CD8-positive, alpha-beta memory T cell (primary cell): ENCODE measurements at regions not wholly inside any gene's neighbourhood (a gene's known extent, or its start where the extent isn't known, plus 50 kb on each side); places are given as distances from the start of the nearest gene placed in this dataset.

Experiments used
- CTCF ChIA-PET: fragments of 350-600 bp; sonication (Branson Sonifier 250); formaldehyde crosslinking; loops from one replicate; lab custom pipeline; 2021; ENCODE audit warnings: antibody characterized with exemption; lab: Charles Lee
- POLR2A ChIA-PET: fragments of 350-600 bp; sonication (Branson Sonifier 250); formaldehyde crosslinking; loops from one replicate; lab custom pipeline; 2021; ENCODE audit warnings: antibody characterized with exemption; lab: Charles Lee
- DNase-seq, 5 donors: peaks; one replicate each; pipeline versions ENCODE4 v3.0.0 to v3.0.0-alpha.2; 2020 to 2022; ENCODE audit warnings: mixed read lengths in 1 of 5
- H3K27ac ChIP-seq: one replicate; pipeline ENCODE4 v1.7.0; 2013; ENCODE audit warnings: low read depth, mild to moderate bottlenecking, low read length, moderate library complexity
- H3K27me3 ChIP-seq: 2 replicates; pipeline ENCODE4 v1.7.0; 2013; ENCODE audit warnings: low read length, mild to moderate bottlenecking; ENCODE audit not compliant: insufficient read depth, poor library complexity, severe bottlenecking
- H3K36me3 ChIP-seq: 2 replicates; pipeline ENCODE4 v1.7.0; 2013; ENCODE audit warnings: mild to moderate bottlenecking, low read length, moderate library complexity; ENCODE audit not compliant: insufficient read depth
- H3K4me1 ChIP-seq: 2 replicates; pipeline ENCODE4 v1.7.0; 2013; ENCODE audit warnings: mild to moderate bottlenecking, low read length, moderate library complexity; ENCODE audit not compliant: insufficient read depth
- H3K4me3 ChIP-seq: 2 replicates; pipeline ENCODE4 v1.7.0; 2013; ENCODE audit warnings: mild to moderate bottlenecking, low read length
- H3K9me3 ChIP-seq: 2 replicates; pipeline ENCODE4 v1.7.0; 2013; ENCODE audit warnings: mild to moderate bottlenecking, low read length
- H3K27ac Mint-ChIP-seq, 8 donors: one replicate each; pipeline ENCODE4 v1.8.0; 2020 to 2021; ENCODE audit warnings: mixed read lengths in 8 of 8, mild to moderate bottlenecking in 6 of 8, inconsistent platforms in 3 of 8, moderate library complexity in 3 of 8
- H3K27me3 Mint-ChIP-seq, 2 donors: one replicate each; pipeline ENCODE4 v1.8.0; 2020 to 2021; ENCODE audit warnings: mixed read lengths in 2 of 2, mild to moderate bottlenecking in 1 of 2, moderate library complexity in 1 of 2
- H3K36me3 Mint-ChIP-seq, 3 donors: one replicate each; pipeline ENCODE4 v1.8.0; 2020 to 2021; ENCODE audit warnings: mixed read lengths in 3 of 3, inconsistent platforms in 1 of 3, mild to moderate bottlenecking in 1 of 3
- H3K4me1 Mint-ChIP-seq, 3 donors: one replicate each; pipeline ENCODE4 v1.8.0; 2020 to 2021; ENCODE audit warnings: mixed read lengths in 3 of 3, inconsistent platforms in 1 of 3, mild to moderate bottlenecking in 1 of 3
- H3K4me3 Mint-ChIP-seq, 7 donors: one replicate each; pipeline ENCODE4 v1.8.0; 2020 to 2021; ENCODE audit warnings: mixed read lengths in 7 of 7, mild to moderate bottlenecking in 6 of 7, moderate library complexity in 4 of 7, inconsistent platforms in 2 of 7
- H3K9me3 Mint-ChIP-seq, 5 donors: one replicate each; pipeline ENCODE4 v1.8.0; 2020 to 2022; ENCODE audit warnings: mixed read lengths in 5 of 5, mild to moderate bottlenecking in 3 of 5, moderate library complexity in 2 of 5, inconsistent platforms in 1 of 5

GRCh38 chr7:46162609-46163008 lies 241.5 kb upstream of the IGFBP3 start:
- Histone ChIP-seq H3K27ac (no peak overlapping the region), H3K36me3 (no peaks in the 10 kb centered on the region), H3K4me3 (no peak overlapping the region), H3K4me1 (no peaks in the 10 kb centered on the region), H3K9me3 (no peaks in the 10 kb centered on the region), H3K27me3 (no peaks in the 10 kb centered on the region)
- POLR2A ChIA-PET = no interaction called here
- H3K4me3 Mint-ChIP-seq = no peak overlapping the region
- H3K36me3 Mint-ChIP-seq = no peaks in the 10 kb centered on the region
- no peak overlapping the region for H3K27ac Mint-ChIP-seq
- peaks cover 0 to 3% (median 2%) of the 10 kb centered on the region in 5 donors for H3K9me3 Mint-ChIP-seq
- DNase-seq = no peak
- H3K4me1 Mint-ChIP-seq = no peaks in the 10 kb centered on the region
- CTCF ChIA-PET = no interaction called here
- no peaks in the 10 kb centered on the region for H3K27me3 Mint-ChIP-seq

GRCh38 chr7:46160861-46161260 lies 239.8 kb upstream of the IGFBP3 start:
- H3K9me3 ChIP-seq = no peaks in the 10 kb centered on the region
- Mint-ChIP-seq H3K4me1 (no peaks in the 10 kb centered on the region), H3K27ac (no peak overlapping the region), H3K36me3 (no peaks in the 10 kb centered on the region), H3K9me3 (peaks cover 0 to 3% (median 0%) of the 10 kb centered on the region in 5 donors), H3K27me3 (no peaks in the 10 kb centered on the region), H3K4me3 (no peak overlapping the region)
- H3K36me3 ChIP-seq = no peaks in the 10 kb centered on the region
- CTCF ChIA-PET = no interaction called here
- no peak overlapping the region for H3K4me3 ChIP-seq
- no peaks in the 10 kb centered on the region for H3K27me3 ChIP-seq
- no peak overlapping the region for H3K27ac ChIP-seq
- POLR2A ChIA-PET = no interaction called here
- H3K4me1 ChIP-seq = no peaks in the 10 kb centered on the region
- DNase-seq = no peak

- no peaks in the 10 kb centered on the region for H3K4me1 Mint-ChIP-seq
- H3K27me3 Mint-ChIP-seq = no peaks in the 10 kb centered on the region
- Histone ChIP-seq H3K4me3 (no peak overlapping the region), H3K4me1 (no peaks in the 10 kb centered on the region), H3K9me3 (no peaks in the 10 kb centered on the region), H3K27ac (no peak overlapping the region), H3K36me3 (no peaks in the 10 kb centered on the region), H3K27me3 (no peaks in the 10 kb centered on the region)
- H3K4me3 Mint-ChIP-seq = no peak overlapping the region
- H3K36me3 Mint-ChIP-seq = no peaks in the 10 kb centered on the region
- no peak overlapping the region for H3K27ac Mint-ChIP-seq
- ChIA-PET POLR2A (no interaction called here), CTCF (no interaction called here)
- no peak for DNase-seq
- H3K9me3 Mint-ChIP-seq = peaks cover 0 to 5% (median 0%) of the 10 kb centered on the region in 5 donors
Observed at GRCh38 chr7:46157931-46158330, 236.9 kb upstream of the IGFBP3 start.

GRCh38 chr7:46157404-46157803 lies 236.3 kb upstream of the IGFBP3 start:
- no peak overlapping the region for H3K27ac ChIP-seq
- no peak for DNase-seq
- peaks cover 0 to 5% (median 0%) of the 10 kb centered on the region in 5 donors for H3K9me3 Mint-ChIP-seq

GRCh38 chr7:46156853-46157252 lies 235.8 kb upstream of the IGFBP3 start:
- H3K36me3 ChIP-seq = no peaks in the 10 kb centered on the region
- H3K9me3 ChIP-seq = no peaks in the 10 kb centered on the region
- H3K4me3 ChIP-seq = no peak overlapping the region
- no peaks in the 10 kb centered on the region for H3K36me3 Mint-ChIP-seq
- no peaks in the 10 kb centered on the region for H3K27me3 Mint-ChIP-seq
- no peaks in the 10 kb centered on the region for H3K27me3 ChIP-seq
- H3K9me3 Mint-ChIP-seq = peaks cover 0 to 5% (median 0%) of the 10 kb centered on the region in 5 donors
- no peaks in the 10 kb centered on the region for H3K4me1 Mint-ChIP-seq
- DNase-seq = no peak
- H3K27ac ChIP-seq = no peak overlapping the region
- no peaks in the 10 kb centered on the region for H3K4me1 ChIP-seq
- H3K4me3 Mint-ChIP-seq = no peak overlapping the region
- ChIA-PET CTCF (no interaction called here), POLR2A (no interaction called here)
- no peak overlapping the region for H3K27ac Mint-ChIP-seq

More at GRCh38 chr7:46157404-46157803, 236.3 kb upstream of the IGFBP3 start:
- CTCF ChIA-PET = no interaction called here
- no peaks in the 10 kb centered on the region for H3K4me1 Mint-ChIP-seq
- no peak overlapping the region for H3K27ac Mint-ChIP-seq
- POLR2A ChIA-PET = no interaction called here
- H3K4me3 Mint-ChIP-seq = no peak overlapping the region
- Histone ChIP-seq H3K9me3 (no peaks in the 10 kb centered on the region), H3K36me3 (no peaks in the 10 kb centered on the region), H3K4me3 (no peak overlapping the region), H3K27me3 (no peaks in the 10 kb centered on the region), H3K4me1 (no peaks in the 10 kb centered on the region)
- no peaks in the 10 kb centered on the region for H3K36me3 Mint-ChIP-seq
- no peaks in the 10 kb centered on the region for H3K27me3 Mint-ChIP-seq

- POLR2A ChIA-PET = no interaction called here
- Mint-ChIP-seq H3K27ac (no peak overlapping the region), H3K4me1 (no peaks in the 10 kb centered on the region)
Observed at GRCh38 chr7:46156086-46156485, 235.0 kb upstream of the IGFBP3 start.

GRCh38 chr7:46155367-46155766 lies 234.3 kb upstream of the IGFBP3 start:
- Mint-ChIP-seq H3K27me3 (peaks cover 0 to 2% of the 10 kb centered on the region in 2 donors), H3K9me3 (peaks cover 0 to 5% (median 0%) of the 10 kb centered on the region in 5 donors), H3K4me3 (no peak overlapping the region), H3K27ac (no peak overlapping the region), H3K4me1 (no peaks in the 10 kb centered on the region), H3K36me3 (no peaks in the 10 kb centered on the region)
- Histone ChIP-seq H3K27ac (no peak overlapping the region), H3K9me3 (no peaks in the 10 kb centered on the region), H3K27me3 (no peaks in the 10 kb centered on the region), H3K4me1 (no peaks in the 10 kb centered on the region), H3K36me3 (no peaks in the 10 kb centered on the region), H3K4me3 (no peak overlapping the region)
- ChIA-PET POLR2A (no interaction called here), CTCF (no interaction called here)
- no peak for DNase-seq

More at GRCh38 chr7:46156086-46156485, 235.0 kb upstream of the IGFBP3 start:
- no peak for DNase-seq
- Histone ChIP-seq H3K4me3 (no peak overlapping the region), H3K9me3 (no peaks in the 10 kb centered on the region), H3K27me3 (no peaks in the 10 kb centered on the region), H3K4me1 (no peaks in the 10 kb centered on the region), H3K27ac (no peak overlapping the region), H3K36me3 (no peaks in the 10 kb centered on the region)
- no peaks in the 10 kb centered on the region for H3K27me3 Mint-ChIP-seq
- H3K9me3 Mint-ChIP-seq = peaks cover 0 to 5% (median 0%) of the 10 kb centered on the region in 5 donors
- H3K36me3 Mint-ChIP-seq = no peaks in the 10 kb centered on the region
- H3K4me3 Mint-ChIP-seq = no peak overlapping the region
- CTCF ChIA-PET = no interaction called here

GRCh38 chr7:46153951-46154787 lies 233.1 kb upstream of the IGFBP3 start:
- ChIA-PET POLR2A (no interaction called here), CTCF (no interaction called here)
- H3K27ac Mint-ChIP-seq = no peak overlapping the region
- Histone ChIP-seq H3K9me3 (no peaks in the 10 kb centered on the region), H3K27ac (no peak overlapping the region), H3K4me3 (no peak overlapping the region), H3K36me3 (no peaks in the 10 kb centered on the region), H3K27me3 (no peaks in the 10 kb centered on the region), H3K4me1 (no peaks in the 10 kb centered on the region)
- H3K9me3 Mint-ChIP-seq = peaks cover 0 to 5% (median 0%) of the 10 kb centered on the region in 5 donors
- DNase-seq = no peak
- H3K27me3 Mint-ChIP-seq = peaks cover 0 to 2% of the 10 kb centered on the region in 2 donors
- no peaks in the 10 kb centered on the region for H3K36me3 Mint-ChIP-seq
- H3K4me1 Mint-ChIP-seq = no peaks in the 10 kb centered on the region
- H3K4me3 Mint-ChIP-seq = no peak overlapping the region
